Liver (tissue), 3 donors: ENCODE measurements at regions not wholly inside any gene's neighbourhood (a gene's known extent, or its start where the extent isn't known, plus 50 kb on each side); places are given as distances from the start of the nearest gene placed in this dataset.

Experiments used
- CTCF ChIP-seq: fragments of 150-350 bp; IDR thresholded peaks from 2 replicates; pipeline ENCODE4 v1.5.1; 2017; ENCODE audit warnings: improper control_type of control experiment, low read depth, low read length; ENCODE audit not compliant: missing input control
- EGR1 ChIP-seq, 2 donors: IDR thresholded peaks; 2 replicates each; pipeline ENCODE4 v1.6.1; 2016 to 2018; ENCODE audit warnings: antibody characterized with exemption in 2 of 2, low read depth in 2 of 2
- MAX ChIP-seq: IDR thresholded peaks from 2 replicates; pipeline ENCODE4 v1.6.1; 2016; ENCODE audit warnings: antibody characterized with exemption
- RAD21 ChIP-seq, 2 donors: IDR thresholded peaks; 2 replicates each; pipeline ENCODE4 v1.6.1; 2016; ENCODE audit warnings: antibody characterized with exemption in 2 of 2, mild to moderate bottlenecking in 2 of 2
- REST ChIP-seq: IDR thresholded peaks from 2 replicates; pipeline ENCODE4 v1.6.1; 2016; ENCODE audit warnings: antibody characterized with exemption, mild to moderate bottlenecking
- donor health status: healthy.
- donor health status: healthy.

GRCh38 chr2:54385271-54385670 lies 70.9 kb upstream of the SPTBN1 start:
- TF ChIP-seq EGR1 (IDR thresholded peaks at IDR 0.05; ENCODE audit: low read depth in 2 of 2): no peak
- no peak for TF ChIP-seq CTCF
- no peak for TF ChIP-seq REST
- TF ChIP-seq RAD21 (IDR thresholded peaks at IDR 0.05): no peak
- TF ChIP-seq MAX: no peak
